PC-3 (cell line): ENCODE measurements at regions not wholly inside any gene's neighbourhood (a gene's known extent, or its start where the extent isn't known, plus 50 kb on each side); places are given as distances from the start of the nearest gene placed in this dataset.

ENCODE experiments used
- EZH2 ChIP-seq: fragments of 300-600 bp; sonication (generic); IDR thresholded peaks from one replicate; pipeline ENCODE4 v1.6.1; 2017; ENCODE audit warnings: antibody characterized with exemption, mild to moderate bottlenecking, low read length; ENCODE audit not compliant: unreplicated experiment
- EZH2phosphoT487 ChIP-seq: fragments of 300-600 bp; sonication (generic); IDR thresholded peaks from 2 replicates; pipeline ENCODE4 v1.6.1; 2018; ENCODE audit warnings: mild to moderate bottlenecking, antibody characterized with exemption, low read length, borderline replicate concordance

- TF ChIP-seq EZH2phosphoT487 (no peak), EZH2 (no peak)
Observed at GRCh38 chr13:64277097-64277496, 2861.4 kb upstream of the PCDH20 start.
